NCI-H226 (cell line): ENCODE measurements at regions not wholly inside any gene's neighbourhood (a gene's known extent, or its start where the extent isn't known, plus 50 kb on each side); places are given as distances from the start of the nearest gene placed in this dataset.

ENCODE experiments used
- DNase-seq: peaks from one replicate; pipeline ENCODE4 v3.0.0-alpha.2; 2015

DNA sequence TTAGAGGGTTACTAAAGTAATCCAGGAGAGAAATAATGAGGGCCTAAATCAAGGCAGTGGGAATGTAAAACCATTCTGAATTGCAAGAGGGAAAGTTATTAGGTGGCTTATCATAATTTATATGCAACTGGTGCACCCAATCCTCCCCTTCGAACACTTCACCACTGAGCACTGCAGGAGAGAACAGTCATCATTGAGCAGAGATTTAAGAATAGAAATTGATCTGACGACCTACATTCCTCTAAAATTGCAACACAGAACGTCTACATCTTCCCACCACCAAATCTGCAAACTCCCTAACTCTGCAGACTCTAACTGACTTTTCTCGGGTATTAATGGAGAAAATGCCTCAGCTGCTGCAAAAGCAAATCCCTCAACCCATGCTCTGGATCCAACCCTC lies 138.5 kb upstream of the CDH20 start:
- DNase-seq: no peak

DNA sequence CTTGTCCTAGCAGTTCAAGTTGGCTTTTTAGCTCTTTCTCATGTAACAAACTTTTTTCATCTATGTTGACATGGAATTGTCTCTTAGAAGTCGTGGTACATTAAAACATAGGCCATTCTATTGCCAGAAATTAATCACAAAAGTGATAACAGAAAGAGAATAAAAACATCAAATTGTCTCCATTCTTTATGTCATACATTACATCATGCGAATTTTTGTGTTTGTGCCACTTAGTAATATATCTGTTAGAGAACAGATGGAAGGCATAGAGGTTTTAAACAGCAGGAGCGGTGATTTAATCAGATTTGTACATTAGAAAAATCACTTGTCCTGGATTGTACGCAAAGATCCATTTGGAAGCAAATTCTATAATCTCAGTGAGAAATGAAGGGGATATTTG lies 136.5 kb upstream of the CDH20 start:
- no peak for DNase-seq

DNA sequence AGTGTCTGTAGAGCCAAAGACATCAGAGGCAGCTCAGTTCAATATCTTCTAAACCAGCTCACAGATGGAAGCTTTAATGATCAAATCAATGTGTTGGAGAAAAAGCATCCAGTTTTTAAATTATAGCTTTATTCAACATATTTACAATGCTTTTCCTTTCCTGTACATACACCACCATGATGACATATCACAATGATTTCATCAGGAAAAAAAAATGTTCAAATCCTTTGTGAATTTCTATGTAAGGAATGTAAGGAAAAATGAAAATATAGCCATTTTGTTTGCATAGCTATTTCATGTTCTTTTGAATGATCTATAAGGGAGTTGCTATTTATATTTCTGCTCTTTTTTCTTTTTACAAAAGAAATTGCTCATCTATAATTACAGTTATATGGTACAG lies 134.7 kb upstream of the CDH20 start:
- no peak for DNase-seq

DNA sequence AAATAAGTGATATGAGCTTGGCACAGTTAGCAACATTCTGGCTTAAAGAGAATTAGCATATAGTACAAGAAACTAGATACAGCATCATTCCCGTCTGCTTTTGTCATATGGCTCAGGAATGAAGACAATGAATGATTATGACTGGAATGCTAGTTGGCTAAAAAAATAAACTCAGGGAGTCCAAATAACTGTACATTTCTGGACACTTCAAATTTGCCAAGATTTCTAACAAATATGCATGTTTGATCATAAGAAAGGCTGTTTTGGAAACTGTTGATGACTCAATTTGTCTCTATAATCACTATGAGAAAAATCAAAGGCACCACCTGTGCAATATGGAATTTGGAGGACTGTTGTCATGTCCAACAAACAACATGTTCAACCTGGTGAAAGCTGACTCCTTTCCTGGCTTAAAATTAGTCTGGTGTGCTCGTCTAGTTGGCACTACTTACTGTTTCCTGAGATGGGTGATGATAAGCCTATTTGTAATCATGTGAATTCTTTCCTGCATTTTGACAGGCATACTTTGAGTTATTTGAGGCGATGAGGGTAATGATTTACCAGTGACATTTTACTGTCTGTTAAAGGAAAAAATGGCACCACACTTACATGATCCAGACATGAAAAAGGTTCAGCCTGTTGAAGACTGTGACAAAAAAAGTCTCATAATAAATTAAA lies 133.9 kb upstream of the CDH20 start:
- DNase-seq: no peak

DNA sequence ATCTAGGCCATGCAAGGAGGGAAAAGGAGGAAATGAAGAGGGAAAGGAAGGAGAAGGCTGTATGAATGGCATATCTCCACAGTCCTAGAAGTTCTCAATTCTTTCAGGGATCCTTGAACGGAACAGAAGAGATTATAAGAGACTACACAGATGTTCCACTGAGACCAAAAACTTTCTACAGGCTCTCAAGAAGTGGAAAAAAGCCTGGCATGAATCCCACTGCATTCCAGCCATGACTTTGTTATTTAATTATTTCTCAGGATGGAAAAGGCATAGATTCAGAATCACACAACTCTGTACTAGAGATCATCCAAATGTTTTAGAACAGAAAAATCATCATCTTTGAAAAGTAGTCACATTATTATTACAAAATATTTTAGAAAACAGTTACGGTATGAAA lies 131.7 kb upstream of the CDH20 start:
- DNase-seq: no peak

DNA sequence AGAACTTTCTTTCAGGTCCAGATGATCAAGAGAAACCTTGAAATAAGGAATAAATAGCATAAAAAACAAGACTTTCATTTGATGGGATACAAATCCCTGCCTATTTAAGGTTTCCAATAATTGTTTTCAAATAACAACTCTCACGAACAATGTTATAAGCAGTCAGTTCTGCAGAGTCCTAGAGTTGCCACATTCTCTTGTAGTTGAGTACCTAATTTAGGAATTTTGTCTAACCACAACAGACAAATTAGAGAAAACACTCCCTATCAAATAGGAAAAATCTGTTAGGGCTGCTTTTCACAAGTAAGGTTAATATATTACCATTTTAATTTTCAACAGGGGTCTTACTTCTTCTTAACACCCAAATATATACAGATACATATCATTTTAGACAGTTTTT lies 130.1 kb upstream of the CDH20 start:
- DNase-seq: no peak

DNA sequence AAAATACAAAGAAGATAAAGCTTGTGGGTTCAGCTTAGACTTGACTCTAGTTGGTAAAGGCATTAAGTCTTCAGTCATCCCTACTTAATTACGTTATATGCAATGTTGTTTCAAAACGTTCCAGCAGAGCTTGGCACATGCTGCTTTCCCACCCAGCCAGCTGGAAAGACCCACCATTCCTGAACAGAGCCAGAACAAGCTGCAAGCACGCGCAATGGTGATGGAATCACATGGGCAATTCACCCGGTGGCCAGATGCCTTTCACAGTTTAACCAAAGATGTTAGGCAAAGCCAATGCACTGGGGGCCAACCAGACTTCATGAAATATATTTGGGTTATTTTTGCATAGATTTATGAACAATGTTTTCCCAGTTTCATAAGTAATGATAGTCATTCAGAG lies 123.4 kb upstream of the CDH20 start:
- no peak for DNase-seq

DNA sequence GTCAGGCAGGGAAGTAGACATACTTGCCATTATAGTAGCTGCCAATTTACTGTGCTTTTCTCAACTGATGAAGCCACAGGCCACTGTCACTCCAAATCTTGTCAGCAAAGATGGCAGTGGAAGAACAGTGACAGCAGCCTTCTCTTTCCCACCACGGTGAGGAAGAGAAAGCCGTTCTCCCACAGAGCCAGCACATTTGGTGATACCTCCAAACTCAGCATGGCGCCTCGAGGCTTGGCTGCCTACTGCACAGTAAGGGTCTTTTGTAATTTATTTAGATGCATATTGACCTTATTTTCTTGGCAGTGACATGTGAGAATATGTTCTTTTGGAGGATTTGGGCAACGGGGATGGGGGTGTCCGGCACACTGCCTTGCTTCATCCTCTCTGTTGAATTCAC lies 117.2 kb upstream of the CDH20 start:
- no peak for DNase-seq

DNA sequence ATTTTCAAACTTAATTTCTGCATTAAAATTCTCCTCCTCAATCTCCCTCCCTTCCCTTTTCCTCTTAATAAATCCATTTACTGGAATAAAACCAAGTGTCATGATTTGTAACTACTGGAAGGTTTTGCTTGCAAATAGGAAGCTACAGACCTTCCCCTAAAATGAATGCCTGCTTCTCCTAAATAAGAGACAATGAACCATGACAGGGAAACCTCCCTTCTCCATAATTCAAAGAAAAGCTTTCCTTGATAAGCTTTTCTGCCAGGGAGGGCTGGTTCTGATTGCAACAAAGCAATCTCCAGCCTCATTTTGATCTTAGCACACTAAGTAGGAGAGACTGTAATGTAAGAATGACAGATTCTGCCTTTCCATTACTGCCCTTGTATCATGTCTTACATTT lies 111.0 kb upstream of the CDH20 start:
- DNase-seq: no peak

DNA sequence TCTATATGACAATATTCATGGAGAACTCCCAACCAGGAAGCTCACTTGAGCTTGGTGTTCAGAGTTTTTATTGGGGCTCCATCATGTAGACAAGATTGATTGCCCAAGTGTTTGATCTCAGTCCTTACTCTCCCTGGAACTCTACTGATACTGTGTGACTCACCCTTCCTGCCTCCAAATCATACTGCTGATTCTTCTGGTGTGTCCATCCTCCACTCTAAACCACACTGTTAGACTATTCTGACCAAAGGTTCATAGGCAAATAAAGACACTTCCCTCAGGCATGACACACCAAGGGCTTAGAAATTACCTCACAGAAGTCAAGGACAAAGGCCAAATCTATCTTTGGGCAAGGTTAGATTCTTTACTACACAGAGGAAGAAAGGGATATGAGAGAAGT lies 107.9 kb upstream of the CDH20 start:
- no peak for DNase-seq

DNA sequence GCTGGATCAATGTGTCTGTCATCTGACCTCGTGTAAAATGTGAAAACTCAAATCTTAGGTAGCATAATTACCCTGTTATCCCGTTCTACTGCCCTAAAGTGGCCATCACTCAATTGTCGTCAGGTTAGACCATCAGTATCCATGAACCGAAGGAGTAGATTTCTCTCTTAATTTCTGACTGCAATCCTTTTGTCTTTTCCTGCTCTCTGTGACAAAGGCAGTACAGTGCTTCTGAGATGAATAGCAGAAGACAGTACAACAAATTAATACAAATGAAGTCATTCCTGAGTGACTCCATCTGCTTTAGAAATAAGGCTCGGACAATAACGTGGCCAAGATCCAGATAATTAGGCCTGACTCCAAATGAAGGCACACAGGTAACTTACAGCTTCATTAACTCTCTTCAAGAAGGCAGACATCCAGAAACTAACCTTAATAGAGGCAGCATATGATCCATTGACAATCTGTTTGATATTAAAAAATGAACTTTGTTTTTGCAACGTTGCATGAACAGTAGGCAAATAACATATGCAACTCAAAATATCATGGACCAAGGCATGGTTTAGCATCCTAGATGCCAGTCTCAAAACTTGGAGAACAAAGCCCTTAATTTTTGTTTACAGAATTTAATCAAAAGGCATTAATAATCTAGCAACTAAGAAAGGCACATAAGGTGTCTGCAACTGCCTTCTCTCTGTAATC lies 96.7 kb upstream of the CDH20 start:
- no peak for DNase-seq

DNA sequence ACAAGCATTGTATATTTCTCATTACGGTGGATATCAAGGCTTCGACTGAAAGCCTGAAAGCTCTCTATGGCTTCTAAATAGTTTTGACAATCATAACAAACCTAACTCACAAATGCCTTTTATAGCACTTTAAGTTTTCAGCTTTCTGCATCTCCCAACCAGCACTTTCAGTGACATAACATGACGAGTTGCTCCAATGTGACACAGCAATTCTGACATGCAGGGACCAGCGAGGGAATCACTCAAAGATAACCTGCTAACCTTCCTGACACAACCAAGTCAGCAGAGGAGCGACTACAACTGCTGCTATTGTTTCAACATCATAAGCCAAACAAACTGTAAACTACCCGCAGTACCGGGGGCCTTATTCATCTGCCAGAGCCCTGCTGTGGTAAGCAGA lies 95.7 kb upstream of the CDH20 start:
- no peak for DNase-seq

DNA sequence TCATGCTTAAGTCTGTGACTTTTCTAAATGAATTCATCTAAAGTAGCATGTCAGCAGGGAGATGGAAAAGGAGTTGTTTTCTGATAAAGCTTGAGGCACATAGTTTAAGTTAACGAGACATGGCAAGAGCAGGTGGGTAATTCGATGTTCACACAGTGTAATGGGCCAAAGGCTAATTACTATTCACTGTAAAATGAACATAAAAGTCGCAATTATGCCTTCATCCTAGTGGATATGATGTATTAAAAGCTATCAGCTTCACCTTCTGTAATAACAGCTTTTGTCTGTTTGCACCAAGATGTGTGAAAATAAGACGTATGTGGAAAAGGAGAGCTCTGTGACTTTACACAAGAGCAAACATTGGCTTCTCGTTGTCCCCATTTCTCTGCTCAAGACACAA lies 94.2 kb upstream of the CDH20 start:
- no peak for DNase-seq

DNA sequence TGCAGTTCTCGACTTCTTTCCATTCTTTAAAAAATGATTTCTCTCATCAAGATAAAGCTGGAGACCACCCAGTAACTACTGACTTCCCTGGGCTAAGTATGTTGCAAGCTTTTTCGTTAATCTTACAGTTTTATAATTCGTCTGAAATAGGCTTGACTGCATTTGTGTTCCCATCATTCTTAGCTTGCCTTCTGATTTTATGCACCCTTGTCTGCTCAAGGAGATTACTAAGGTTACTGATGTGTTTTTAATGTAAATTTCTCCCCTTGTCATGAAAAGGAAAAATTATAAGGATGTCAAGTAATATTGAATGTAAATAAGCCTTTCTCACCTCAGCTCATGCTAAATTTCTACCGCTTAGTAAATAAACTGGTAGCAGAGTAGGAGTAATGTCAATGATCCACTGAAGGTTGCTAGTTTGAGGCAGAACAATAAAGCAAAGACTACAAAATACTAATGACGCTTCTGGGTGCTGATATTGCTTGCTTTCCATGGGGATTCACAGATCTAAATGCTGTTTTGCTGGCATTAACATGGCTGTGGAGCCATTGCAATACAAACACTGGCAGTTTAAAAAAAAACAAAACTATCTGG lies 91.9 kb upstream of the CDH20 start:
- DNase-seq: no peak

DNA sequence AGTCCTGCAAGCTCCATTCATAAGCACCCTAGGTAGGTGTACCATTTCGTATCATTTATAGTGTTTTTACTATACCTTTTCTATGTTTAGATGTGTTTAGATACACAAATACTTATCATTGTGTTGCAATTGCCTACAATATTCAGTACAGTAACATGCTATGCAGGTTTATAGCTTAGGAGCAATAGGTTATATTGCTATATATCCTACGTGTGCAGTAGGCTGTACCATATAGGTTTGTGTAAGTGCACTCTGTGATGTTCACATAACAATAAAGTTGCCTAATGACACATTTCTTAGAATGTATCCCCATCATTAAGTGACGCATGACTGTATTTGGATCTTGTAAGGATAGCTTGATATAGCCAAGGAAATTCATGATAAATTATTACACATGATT lies 88.6 kb upstream of the CDH20 start:
- DNase-seq: no peak

DNA sequence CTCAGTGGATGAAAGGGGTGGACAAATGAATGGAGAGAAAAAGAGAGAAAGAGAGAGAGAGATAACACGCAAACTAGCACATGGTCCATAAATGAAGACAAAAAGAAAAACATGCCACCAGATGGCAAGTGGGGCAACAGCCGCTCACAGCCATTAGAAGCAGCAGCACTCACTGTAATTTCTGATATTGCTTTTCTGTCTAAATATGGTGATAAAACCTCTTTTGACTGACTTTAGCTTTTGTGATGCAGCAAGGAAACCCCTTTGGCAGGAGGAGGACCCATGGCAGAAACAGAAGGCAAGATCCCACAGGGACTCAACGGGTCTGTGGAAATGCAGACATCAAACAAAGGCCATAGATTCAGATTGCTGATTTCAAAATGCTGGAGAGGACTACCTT lies 88.0 kb upstream of the CDH20 start:
- no peak for DNase-seq

DNA sequence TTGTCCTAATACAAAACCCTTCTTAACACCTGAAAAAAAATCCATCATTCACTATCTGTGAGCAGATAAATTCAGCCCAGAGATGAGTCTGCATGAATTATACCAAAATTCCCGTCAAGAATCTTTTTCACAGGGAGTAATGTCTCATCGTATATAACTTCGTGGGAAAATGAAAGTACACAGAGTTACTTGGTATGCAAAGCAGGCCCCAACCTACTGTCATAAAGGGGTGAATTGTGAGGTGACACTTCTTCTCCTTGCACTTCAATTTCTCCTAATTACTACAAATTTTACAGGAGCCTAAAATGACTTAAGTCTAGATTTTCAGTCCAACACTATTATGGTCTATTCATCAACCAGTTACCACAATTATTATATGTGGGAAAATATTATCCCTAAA lies 84.6 kb upstream of the CDH20 start:
- no peak for DNase-seq

DNA sequence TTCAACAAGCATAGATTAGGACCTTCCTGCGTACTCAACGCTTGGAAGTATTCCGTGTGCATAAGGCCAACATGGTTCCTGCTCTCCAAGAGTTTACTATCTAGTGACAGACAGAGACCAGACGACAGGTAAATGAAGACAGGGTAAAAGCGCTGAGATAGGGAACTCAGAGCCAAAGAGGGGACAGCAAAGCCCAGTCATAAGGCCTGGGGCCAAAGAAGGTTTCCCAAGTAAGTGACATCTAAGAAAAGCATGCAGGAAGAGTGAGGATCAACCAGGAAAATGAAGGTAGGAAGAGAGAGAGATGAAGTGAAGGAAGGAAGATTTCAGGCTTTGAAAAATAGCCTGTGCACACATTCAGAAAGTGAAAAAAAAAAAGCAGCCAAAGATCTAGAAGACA lies 76.9 kb upstream of the CDH20 start:
- DNase-seq: no peak

DNA sequence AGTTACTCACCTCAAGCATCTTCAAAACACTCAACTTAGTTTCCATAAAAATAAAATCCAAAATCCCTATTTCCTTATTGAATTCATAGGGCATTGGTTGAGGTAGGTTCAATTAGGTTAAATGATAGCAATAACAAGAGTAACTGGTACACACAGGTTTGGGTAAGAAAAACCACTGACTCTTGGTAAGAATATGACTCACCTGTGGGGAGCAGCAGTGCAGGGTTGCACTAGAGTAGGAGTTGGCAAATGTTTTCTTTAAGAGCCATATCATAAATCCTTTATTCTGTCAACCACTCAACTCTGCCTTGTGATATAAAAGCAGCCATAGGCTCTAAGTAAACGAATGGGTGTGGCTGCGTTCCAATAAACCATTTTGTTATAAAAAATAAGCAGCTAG lies 71.4 kb upstream of the CDH20 start:
- DNase-seq: no peak

DNA sequence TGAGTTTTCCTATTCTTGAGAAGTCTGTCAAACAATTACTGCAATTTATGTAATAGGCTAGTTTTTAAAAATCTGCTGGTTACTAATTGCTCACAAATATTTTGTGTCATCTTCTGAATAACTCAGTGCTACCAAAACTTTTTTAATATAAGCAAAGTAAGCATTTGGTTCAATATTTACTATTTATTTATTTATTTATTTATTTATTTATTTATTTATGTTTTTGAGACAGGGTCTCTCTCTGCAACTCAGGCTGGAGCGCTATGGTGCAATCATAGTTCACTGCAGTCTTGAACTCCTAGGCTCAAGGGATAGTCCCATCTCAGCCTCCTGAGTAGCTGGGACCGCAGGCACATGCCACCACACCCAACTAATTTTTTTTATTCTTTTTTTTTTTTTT lies 60.4 kb upstream of the CDH20 start:
- DNase-seq: no peak

DNA sequence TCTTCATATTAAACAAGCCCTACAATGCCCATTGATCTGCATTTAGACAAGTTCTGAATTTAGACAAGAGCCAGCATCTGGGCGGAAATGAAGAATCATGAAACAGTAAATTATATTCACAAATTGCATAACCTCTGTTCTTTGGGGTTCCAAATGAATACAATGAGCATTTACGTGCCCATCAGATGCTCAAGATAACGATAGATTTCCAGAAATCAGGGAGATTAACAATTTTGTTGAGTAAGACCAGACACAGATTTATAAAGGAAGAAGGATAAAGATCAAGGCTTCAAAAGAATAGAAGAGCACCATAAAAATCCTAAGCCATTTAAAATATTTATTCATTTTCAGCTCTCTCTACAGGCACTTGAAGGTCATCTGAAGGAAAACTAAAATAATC lies 59.7 kb upstream of the CDH20 start:
- DNase-seq: no peak

DNA sequence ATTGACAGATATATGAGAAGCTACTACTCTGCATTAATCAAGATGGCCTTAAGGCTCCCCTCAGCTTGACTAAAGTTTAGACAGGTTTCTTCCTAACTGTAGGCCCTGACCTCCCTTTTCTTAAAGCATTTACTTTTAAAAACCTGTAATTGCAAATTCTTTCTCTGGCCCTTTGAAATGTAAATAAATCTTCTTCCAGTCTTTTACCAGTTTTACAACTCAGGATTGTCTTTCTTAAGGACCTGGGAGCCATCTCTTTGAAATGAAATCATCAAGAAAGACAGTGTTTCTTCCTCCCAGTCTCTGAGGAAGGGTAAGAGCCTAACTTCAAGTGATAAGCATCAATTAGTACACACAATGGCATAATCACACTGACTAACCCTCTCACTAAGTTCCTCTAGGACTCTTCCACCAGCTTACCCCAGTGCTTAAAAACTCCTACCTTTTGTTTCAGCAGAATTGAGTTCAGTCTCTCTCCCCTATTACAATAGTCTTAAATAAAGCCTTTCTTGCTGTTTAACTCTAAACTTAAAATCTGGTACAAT lies 58.7 kb upstream of the CDH20 start:
- no peak for DNase-seq

DNA sequence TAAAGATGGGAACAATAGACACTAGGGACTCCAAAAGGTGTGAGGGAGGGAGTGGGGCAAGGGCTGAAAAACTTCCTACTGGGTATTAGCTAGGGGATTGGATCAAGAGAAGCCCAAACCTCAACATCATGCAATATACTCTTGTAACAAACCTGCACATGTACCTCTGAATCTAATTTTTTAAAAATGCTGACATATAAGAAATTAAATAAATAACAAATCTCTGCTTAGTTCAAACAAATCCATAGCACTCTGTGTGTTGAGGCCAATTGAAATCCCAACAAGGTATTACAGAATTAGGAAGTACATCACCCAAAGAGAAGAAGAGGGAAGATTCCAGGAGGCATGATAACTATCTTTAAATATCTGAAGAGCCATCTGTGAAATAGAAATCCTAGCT lies 55.4 kb upstream of the CDH20 start:
- DNase-seq: no peak

DNA sequence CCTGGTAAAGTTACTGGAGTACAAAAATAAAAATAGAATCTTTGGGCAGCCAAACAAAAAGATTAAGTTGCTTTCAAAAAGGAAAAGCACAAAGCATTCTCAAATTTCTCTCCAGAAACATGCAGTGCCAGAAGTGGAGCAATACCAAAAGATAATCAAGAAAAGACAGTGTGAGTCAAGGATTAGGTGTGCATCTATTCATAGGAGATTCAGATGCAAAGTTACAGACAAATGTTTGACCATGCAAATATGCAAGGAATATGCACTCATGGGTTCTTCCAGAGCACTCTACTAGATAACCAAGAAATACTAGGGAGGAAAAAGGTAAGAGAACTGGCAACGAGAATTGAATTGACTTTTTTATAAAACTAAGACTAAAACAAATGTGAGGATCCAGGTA lies 51.8 kb upstream of the CDH20 start:
- DNase-seq: no peak

DNA sequence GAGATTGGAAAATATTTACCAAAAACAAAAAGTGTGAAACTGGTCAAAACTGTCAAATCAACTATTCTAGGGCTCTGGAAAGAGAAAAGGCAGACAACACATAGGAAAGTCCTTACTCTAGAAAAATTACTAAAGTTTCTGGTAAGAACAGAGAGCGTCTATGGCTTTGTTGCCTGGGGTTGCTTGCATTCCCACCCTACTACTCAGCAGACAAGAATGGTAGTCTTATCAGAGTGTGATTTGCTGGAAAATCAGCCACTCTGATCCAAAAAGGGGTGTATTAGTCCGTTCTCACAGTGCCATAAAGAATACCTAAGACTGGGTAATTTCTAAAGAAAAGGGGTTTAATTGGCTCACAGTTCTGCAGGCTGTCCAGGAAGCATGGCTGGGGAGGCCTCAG lies 50.3 kb upstream of the CDH20 start:
- no peak for DNase-seq
